ENCODE measurements at regions not wholly inside any gene's neighbourhood (a gene's known extent, or its start where the extent isn't known, plus 50 kb on each side); places are given as distances from the start of the nearest gene placed in this dataset.
A peak's percentile ranks its signal among the peaks of the same experiment; 100 is the strongest.

- no peak overlapping the region for H3K4me3 Mint-ChIP-seq
- H3K27ac Mint-ChIP-seq: no peak overlapping the region
- no peak for ATAC-seq
- DNase-seq (ENCODE audit: low spot score in 2 of 2): no peak
- no peaks in the 10 kb centered on the region for H3K9me3 Mint-ChIP-seq
- no peaks in the 10 kb centered on the region for H3K36me3 Mint-ChIP-seq
- peaks cover 26% of the 10 kb centered on the region for H3K4me1 Mint-ChIP-seq
Measured at GRCh38 chr1:234670967-234671626, 61.1 kb upstream of the IRF2BP2 start.

GRCh38 chr1:234669499-234669898, 59.5 kb upstream of the IRF2BP2 start:
- no peak overlapping the region for H3K27ac Mint-ChIP-seq
- no peaks in the 10 kb centered on the region for H3K9me3 Mint-ChIP-seq
- H3K36me3 Mint-ChIP-seq: no peaks in the 10 kb centered on the region
- H3K4me1 Mint-ChIP-seq: peaks cover 22% of the 10 kb centered on the region
- DNase-seq (ENCODE audit: low spot score in 2 of 2) (no peak), ATAC-seq (no peak)
- no peak overlapping the region for H3K4me3 Mint-ChIP-seq

- DNase-seq (ENCODE audit: low spot score in 2 of 2) (no peak), ATAC-seq (no peak)
- H3K27ac Mint-ChIP-seq: no peak overlapping the region
- H3K9me3 Mint-ChIP-seq: no peaks in the 10 kb centered on the region
- peaks cover 22% of the 10 kb centered on the region for H3K4me1 Mint-ChIP-seq
- H3K4me3 Mint-ChIP-seq: no peak overlapping the region
- no peaks in the 10 kb centered on the region for H3K36me3 Mint-ChIP-seq
Measured at GRCh38 chr1:234668577-234668955, 58.6 kb upstream of the IRF2BP2 start.

GRCh38 chr1:234667600-234668576, 57.9 kb upstream of the IRF2BP2 start:
- ATAC-seq: peak; percentile 97
- Mint-ChIP-seq H3K27ac (no peak overlapping the region), H3K36me3 (no peaks in the 10 kb centered on the region), H3K4me1 (peaks cover 22% of the 10 kb centered on the region), H3K9me3 (no peaks in the 10 kb centered on the region), H3K4me3 (no peak overlapping the region)
- DNase-seq (ENCODE audit: low spot score in 2 of 2): no peak

- H3K4me1 Mint-ChIP-seq: peaks cover 24% of the 10 kb centered on the region
- DNase-seq (ENCODE audit: low spot score in 2 of 2) (no peak), ATAC-seq (no peak)
- no peaks in the 10 kb centered on the region for H3K9me3 Mint-ChIP-seq
- H3K36me3 Mint-ChIP-seq: no peaks in the 10 kb centered on the region
- H3K27ac Mint-ChIP-seq: no peak overlapping the region
- H3K4me3 Mint-ChIP-seq: no peak overlapping the region
Measured at GRCh38 chr1:234666761-234667160, 56.8 kb upstream of the IRF2BP2 start.

GRCh38 chr1:234665975-234666605, 56.1 kb upstream of the IRF2BP2 start:
- DNase-seq (ENCODE audit: low spot score in 2 of 2): no peak
- Mint-ChIP-seq H3K9me3 (no peaks in the 10 kb centered on the region), H3K27ac (no peak overlapping the region), H3K4me3 (no peak overlapping the region), H3K4me1 (peaks cover 25% of the 10 kb centered on the region), H3K36me3 (no peaks in the 10 kb centered on the region)
- ATAC-seq: no peak

GRCh38 chr1:234662148-234662547, 52.2 kb upstream of the IRF2BP2 start:
- Mint-ChIP-seq H3K9me3 (no peaks in the 10 kb centered on the region), H3K36me3 (no peaks in the 10 kb centered on the region), H3K27ac (no peak overlapping the region), H3K4me3 (no peak overlapping the region), H3K4me1 (peaks cover 21% of the 10 kb centered on the region)
- DNase-seq (ENCODE audit: low spot score in 2 of 2): no peak
- ATAC-seq: no peak

GRCh38 chr1:234661317-234661928, 51.4 kb upstream of the IRF2BP2 start:
- no peak overlapping the region for H3K4me3 Mint-ChIP-seq
- no peak for DNase-seq (ENCODE audit: low spot score in 2 of 2)
- no peak for ATAC-seq
- H3K36me3 Mint-ChIP-seq: no peaks in the 10 kb centered on the region
- H3K27ac Mint-ChIP-seq: peak overlapping the region; percentile 53
- H3K9me3 Mint-ChIP-seq: no peaks in the 10 kb centered on the region
- peaks cover 28% of the 10 kb centered on the region for H3K4me1 Mint-ChIP-seq

GRCh38 chr1:234660536-234661316, 50.7 kb upstream of the IRF2BP2 start:
- Mint-ChIP-seq H3K9me3 (no peaks in the 10 kb centered on the region), H3K4me3 (no peak overlapping the region), H3K27ac (no peak overlapping the region)

More at GRCh38 chr1:234660536-234661316, 50.7 kb upstream of the IRF2BP2 start:
- peaks cover 22% of the 10 kb centered on the region for H3K4me1 Mint-ChIP-seq
- no peaks in the 10 kb centered on the region for H3K36me3 Mint-ChIP-seq
- DNase-seq (ENCODE audit: low spot score in 2 of 2) (no peak), ATAC-seq (no peak)

Data from stimulated activated effector memory CD8-positive, alpha-beta T cell treated with anti-CD3 and anti-CD28 coated beads, Interleukin-12 subunit alpha, Interleukin-12 subunit beta, amount 100 ng/mL, for 72 hours (primary cell).